GM23248 (cell line): ENCODE measurements at regions not wholly inside any gene's neighbourhood (a gene's known extent, or its start where the extent isn't known, plus 50 kb on each side); places are given as distances from the start of the nearest gene placed in this dataset.

Experiments used
- EZH2 ChIP-seq: fragments of 200-600 bp; sonication (generic); IDR thresholded peaks from 2 replicates; pipeline ENCODE4 v1.6.1; 2018; ENCODE audit warnings: antibody characterized with exemption, mild to moderate bottlenecking; ENCODE audit not compliant: insufficient read depth, poor library complexity, severe bottlenecking
- EZH2phosphoT487 ChIP-seq: fragments of 200-600 bp; sonication (generic); IDR thresholded peaks from 2 replicates; pipeline ENCODE4 v1.6.1; 2018; ENCODE audit warnings: antibody characterized with exemption, moderate library complexity, mild to moderate bottlenecking, low read depth; ENCODE audit not compliant: insufficient read depth

DNA sequence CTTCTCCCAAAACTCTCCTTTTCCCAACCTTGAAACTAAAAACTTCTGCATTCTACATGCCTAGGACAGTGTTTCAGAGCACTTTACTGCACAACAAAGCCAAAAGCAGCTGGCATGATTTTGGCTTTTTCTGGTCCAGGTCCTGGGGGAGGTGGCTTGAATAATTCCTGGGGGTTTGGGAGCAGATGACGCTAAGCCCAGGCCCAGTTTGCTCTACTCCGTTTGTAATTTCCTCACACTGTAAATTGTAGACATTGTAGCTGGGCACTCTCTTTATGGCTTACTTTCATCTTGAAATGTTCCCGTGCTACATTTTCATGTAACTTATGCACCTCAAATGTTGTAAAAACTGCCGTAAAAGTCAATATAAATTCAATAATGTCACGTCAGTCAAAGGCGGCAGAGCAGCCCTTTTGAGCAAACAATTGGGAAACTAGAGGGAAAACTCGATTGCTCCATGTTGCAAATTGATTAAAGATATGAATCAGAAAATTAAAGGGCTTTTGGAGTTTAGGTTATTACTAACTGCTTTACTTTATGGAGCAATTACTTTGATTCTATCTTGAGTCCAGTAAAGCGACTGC lies 373.2 kb upstream of the SLC14A2 start:
- TF ChIP-seq EZH2phosphoT487: no peak
- no peak for TF ChIP-seq EZH2
